GM12892 (cell line): ENCODE measurements at regions not wholly inside any gene's neighbourhood (a gene's known extent, or its start where the extent isn't known, plus 50 kb on each side); places are given as distances from the start of the nearest gene placed in this dataset.

Experiments used
- POLR2AphosphoS5 ChIP-seq: IDR thresholded peaks from 2 replicates; pipeline ENCODE4 v1.6.1; 2011; ENCODE audit warnings: low read depth, low read length, control low read depth
- TAF1 ChIP-seq: IDR thresholded peaks from 2 replicates; pipeline ENCODE4 v1.6.1; 2011; ENCODE audit warnings: low read depth, mild to moderate bottlenecking, control low read depth, low read length, borderline replicate concordance

DNA sequence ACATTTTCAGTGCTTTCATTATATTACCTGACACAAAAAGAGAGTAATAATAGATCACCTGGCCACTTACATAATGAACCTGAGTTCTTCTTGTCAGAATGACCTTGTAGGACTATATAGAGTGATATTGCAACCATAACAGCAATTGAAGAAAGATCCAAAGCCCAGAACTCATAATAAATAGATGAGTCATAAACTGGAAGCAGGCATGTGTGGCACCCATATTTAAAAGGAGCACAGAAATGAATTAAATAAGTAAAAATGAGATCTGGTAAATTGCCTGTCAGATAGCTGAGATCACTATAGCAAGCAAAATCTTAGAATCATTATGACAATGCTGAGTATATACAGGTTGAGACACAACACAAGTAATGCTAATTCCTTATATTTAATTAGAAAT, 331.8 kb downstream of the AASDHPPT start:
- TF ChIP-seq POLR2AphosphoS5 (no peak), TAF1 (no peak)
